Suprapubic skin (tissue), 4 donors: ENCODE measurements at regions not wholly inside any gene's neighbourhood (a gene's known extent, or its start where the extent isn't known, plus 50 kb on each side); places are given as distances from the start of the nearest gene placed in this dataset.

Experiments
- EP300 ChIP-seq: sonication (generic); formaldehyde crosslinking; IDR thresholded peaks from one replicate; pipeline ENCODE4 v1.6.1; 2017; ENCODE audit warnings: antibody characterized with exemption
- POLR2A ChIP-seq, 2 donors: fragments of 450-650 bp; IDR thresholded peaks; one replicate each; pipeline ENCODE4 v1.6.1; 2017; ENCODE audit warnings: antibody characterized with exemption in 2 of 2, mild to moderate bottlenecking in 2 of 2, moderate library complexity in 2 of 2
- POLR2AphosphoS5 ChIP-seq, 3 donors: sonication (generic); formaldehyde crosslinking; IDR thresholded peaks; one replicate each; pipeline ENCODE4 v1.6.1; 2017; ENCODE audit warnings: antibody characterized with exemption in 3 of 3
- TF ChIP-seq, protein P1 (sequence below), 2 donors: fragments of 200-600 bp in 1 of 2; fragments of 450-650 bp in 1 of 2; sonication (generic) in 1 of 2; IDR thresholded peaks; one replicate each; pipeline ENCODE4 v1.5.1; 2016 to 2019; ENCODE audit warnings: antibody characterized with exemption in 2 of 2, mild to moderate bottlenecking in 1 of 2, moderate library complexity in 1 of 2

DNA sequence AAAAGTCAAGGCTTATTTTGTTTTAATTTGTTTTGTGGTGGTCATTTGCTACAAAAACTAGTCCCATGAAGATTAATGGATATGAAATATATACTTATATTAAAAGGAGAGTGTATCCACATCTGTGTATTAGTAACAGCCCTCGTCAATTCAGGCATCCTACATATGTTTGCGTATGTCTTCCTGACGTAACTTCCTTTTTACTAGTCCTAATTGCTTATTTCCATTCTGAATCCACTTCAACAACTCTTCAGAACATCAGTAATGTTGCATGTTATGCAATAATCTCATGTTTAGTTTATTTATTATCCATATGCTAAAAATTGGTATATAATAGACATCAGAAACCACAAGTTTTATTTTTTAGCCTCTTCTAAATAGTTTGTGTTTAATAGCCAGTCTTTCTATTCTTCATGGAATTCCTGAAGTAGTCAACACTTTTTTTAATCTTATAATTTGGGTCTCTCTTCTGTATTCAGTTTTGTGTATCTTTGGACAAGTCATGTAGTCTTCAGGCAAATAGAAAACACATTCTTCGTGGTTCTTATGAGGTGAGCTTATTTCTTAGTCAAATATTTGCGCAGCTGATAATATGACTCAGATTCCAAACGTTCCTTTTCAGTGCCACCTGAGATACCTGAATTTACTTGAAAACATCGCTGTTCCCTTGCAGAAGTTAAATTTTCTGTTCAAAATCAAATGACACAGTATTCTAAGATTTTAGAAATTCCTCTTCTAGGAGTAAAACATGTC is 268.6 kb downstream of the CCDC59 start:
- TF ChIP-seq, protein P1, sequence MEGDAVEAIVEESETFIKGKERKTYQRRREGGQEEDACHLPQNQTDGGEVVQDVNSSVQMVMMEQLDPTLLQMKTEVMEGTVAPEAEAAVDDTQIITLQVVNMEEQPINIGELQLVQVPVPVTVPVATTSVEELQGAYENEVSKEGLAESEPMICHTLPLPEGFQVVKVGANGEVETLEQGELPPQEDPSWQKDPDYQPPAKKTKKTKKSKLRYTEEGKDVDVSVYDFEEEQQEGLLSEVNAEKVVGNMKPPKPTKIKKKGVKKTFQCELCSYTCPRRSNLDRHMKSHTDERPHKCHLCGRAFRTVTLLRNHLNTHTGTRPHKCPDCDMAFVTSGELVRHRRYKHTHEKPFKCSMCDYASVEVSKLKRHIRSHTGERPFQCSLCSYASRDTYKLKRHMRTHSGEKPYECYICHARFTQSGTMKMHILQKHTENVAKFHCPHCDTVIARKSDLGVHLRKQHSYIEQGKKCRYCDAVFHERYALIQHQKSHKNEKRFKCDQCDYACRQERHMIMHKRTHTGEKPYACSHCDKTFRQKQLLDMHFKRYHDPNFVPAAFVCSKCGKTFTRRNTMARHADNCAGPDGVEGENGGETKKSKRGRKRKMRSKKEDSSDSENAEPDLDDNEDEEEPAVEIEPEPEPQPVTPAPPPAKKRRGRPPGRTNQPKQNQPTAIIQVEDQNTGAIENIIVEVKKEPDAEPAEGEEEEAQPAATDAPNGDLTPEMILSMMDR (IDR thresholded peaks at IDR 0.05) = no peak
- TF ChIP-seq EP300 (no peak), POLR2A (IDR thresholded peaks at IDR 0.05) (no peak), POLR2AphosphoS5 (IDR thresholded peaks at IDR 0.05) (no peak)
